Spleen (tissue), 11 donors: ENCODE measurements at regions not wholly inside any gene's neighbourhood (a gene's known extent, or its start where the extent isn't known, plus 50 kb on each side); places are given as distances from the start of the nearest gene placed in this dataset.
"Not testable (repeated sequence)": the region's sequence is repeated elsewhere in the genome, so short reads cannot be mapped to it uniquely, and the experiment has no call there.

Experiments used
- DNase-seq: peaks from one replicate; pipeline ENCODE4 v3.0.0-alpha.2; 2020
- H3K27ac ChIP-seq, 8 donors: fragments of 200-600 bp; sonication (generic) in 7 of 8; 1 replicate in 4 of 8; 2 replicates in 4 of 8; pipeline versions ENCODE4 v1.5.0 to v1.8.0; 2016 to 2021; ENCODE audit warnings: inconsistent platforms in 4 of 8, mild to moderate bottlenecking in 4 of 8, moderate library complexity in 1 of 8
- H3K27me3 ChIP-seq, 7 donors: fragments of 200-600 bp; sonication (generic) in 6 of 7; replicated peaks in 1 of 7; 1 replicate in 4 of 7; 2 replicates in 3 of 7; pipeline versions ENCODE4 v1.5.0 to v1.8.0; 2016 to 2021; ENCODE audit warnings: inconsistent platforms in 3 of 7, mild to moderate bottlenecking in 1 of 7
- H3K36me3 ChIP-seq, 6 donors: fragments of 200-600 bp; sonication (generic) in 5 of 6; 1 replicate in 4 of 6; 2 replicates in 2 of 6; pipeline versions ENCODE4 v1.5.0 to v1.8.0; 2016 to 2021; ENCODE audit warnings: inconsistent platforms in 2 of 6
- H3K4me1 ChIP-seq, 6 donors: fragments of 200-600 bp; sonication (generic) in 5 of 6; 1 replicate in 3 of 6; 2 replicates in 3 of 6; pipeline versions ENCODE4 v1.5.0 to v1.8.0; 2016 to 2021; ENCODE audit warnings: inconsistent platforms in 3 of 6
- H3K4me3 ChIP-seq, 8 donors: fragments of 200-600 bp; sonication (generic) in 7 of 8; 1 replicate in 4 of 8; 2 replicates in 4 of 8; pipeline versions ENCODE4 v1.5.0 to v1.8.0; 2016 to 2021; ENCODE audit warnings: inconsistent platforms in 4 of 8, mild to moderate bottlenecking in 4 of 8, moderate library complexity in 2 of 8
- H3K9me3 ChIP-seq, 8 donors: fragments of 200-600 bp; sonication (generic) in 7 of 8; 1 replicate in 4 of 8; 2 replicates in 4 of 8; pipeline versions ENCODE4 v1.5.0 to v1.8.0; 2016 to 2021; ENCODE audit warnings: inconsistent platforms in 4 of 8
- POLR2A ChIP-seq, 3 donors: fragments of 450-650 bp; IDR thresholded peaks; one replicate each; pipeline ENCODE4 v1.5.1; 2017; ENCODE audit warnings: antibody characterized with exemption in 3 of 3, mild to moderate bottlenecking in 1 of 3
- POLR2AphosphoS5 ChIP-seq, 3 donors: sonication (generic); formaldehyde crosslinking; IDR thresholded peaks; one replicate each; pipeline ENCODE4 v1.5.1; 2017; ENCODE audit warnings: antibody characterized with exemption in 3 of 3
- WGBS, 5 donors: extraction: QIAGEN DNeasy Blood & Tissue Kit in 3 of 5; methylation state at CpG; one replicate each; pipeline versions ENCODE4 v1.1.5 to v1.1.7; 2013 to 2018; 5-methylcytosine and 5-hydroxymethylcytosine counted together
- intact Hi-C: fragments of 100-400 bp; cut with DNase I; formaldehyde crosslinking; loops from one replicate; pipeline ENCODE4 v1.15.0; 2023; ENCODE audit warnings: low total_unique reads
- TF ChIP-seq, protein P1 (sequence below), 11 experiments: fragments of 200-600 bp in 7 of 11; fragments of 450-650 bp in 4 of 11; sonication (generic) in 4 of 11; IDR thresholded peaks in 8 of 11; conservative IDR thresholded peaks in 3 of 11; 1 replicate in 7 of 11; 2 replicates in 4 of 11; pipeline versions ENCODE4 v1.4.0 to v1.8.0; 2016 to 2021; ENCODE audit warnings: antibody characterized with exemption in 11 of 11, inconsistent platforms in 4 of 11, mild to moderate bottlenecking in 1 of 11
- donor health status: healthy with polysubstance abuse.
- donor health status: DM: no; HTN: no; CAD: no; lungs with moderate emphysema.
- donor health status: DM: no; HTN: no; CAD: no.
- donor health status: Bipolar disorder and iron deficiency.
- donor health status: healthy.
- donor health status: DM: no; HTN: no; CAD: no.
- donor health status: DM: yes; HTN: yes; CAD: no.

DNA sequence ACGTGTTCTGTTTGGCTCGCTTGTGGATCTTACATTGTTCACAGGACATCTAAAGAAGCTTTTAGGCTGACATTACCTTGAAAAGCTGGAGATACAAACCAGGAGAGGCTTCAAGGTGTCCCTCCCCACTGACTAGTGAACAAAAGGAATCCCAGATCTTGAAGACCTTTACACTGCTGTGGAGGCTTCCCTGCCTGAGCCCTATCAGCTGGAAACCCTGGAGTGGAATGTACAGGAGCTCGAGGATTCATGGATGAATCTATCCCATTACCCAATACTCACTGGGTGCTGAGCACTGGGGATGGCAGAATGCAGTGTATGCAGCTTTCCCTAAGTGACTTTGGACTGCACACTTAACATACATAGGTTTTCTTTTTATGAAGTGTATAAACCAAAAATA is 82.3 kb upstream of the MFGE8 start:
- Histone ChIP-seq H3K4me1 (no peaks in the 10 kb centered on the region), H3K9me3 (no peaks in the 10 kb centered on the region), H3K27ac (no peak overlapping the region), H3K4me3 (no peak overlapping the region), H3K27me3 (peaks cover 0 to 21% (median 0%) of the 10 kb centered on the region in 7 donors), H3K36me3 (no peaks in the 10 kb centered on the region)
- no peak for DNase-seq
- TF ChIP-seq, protein P1, sequence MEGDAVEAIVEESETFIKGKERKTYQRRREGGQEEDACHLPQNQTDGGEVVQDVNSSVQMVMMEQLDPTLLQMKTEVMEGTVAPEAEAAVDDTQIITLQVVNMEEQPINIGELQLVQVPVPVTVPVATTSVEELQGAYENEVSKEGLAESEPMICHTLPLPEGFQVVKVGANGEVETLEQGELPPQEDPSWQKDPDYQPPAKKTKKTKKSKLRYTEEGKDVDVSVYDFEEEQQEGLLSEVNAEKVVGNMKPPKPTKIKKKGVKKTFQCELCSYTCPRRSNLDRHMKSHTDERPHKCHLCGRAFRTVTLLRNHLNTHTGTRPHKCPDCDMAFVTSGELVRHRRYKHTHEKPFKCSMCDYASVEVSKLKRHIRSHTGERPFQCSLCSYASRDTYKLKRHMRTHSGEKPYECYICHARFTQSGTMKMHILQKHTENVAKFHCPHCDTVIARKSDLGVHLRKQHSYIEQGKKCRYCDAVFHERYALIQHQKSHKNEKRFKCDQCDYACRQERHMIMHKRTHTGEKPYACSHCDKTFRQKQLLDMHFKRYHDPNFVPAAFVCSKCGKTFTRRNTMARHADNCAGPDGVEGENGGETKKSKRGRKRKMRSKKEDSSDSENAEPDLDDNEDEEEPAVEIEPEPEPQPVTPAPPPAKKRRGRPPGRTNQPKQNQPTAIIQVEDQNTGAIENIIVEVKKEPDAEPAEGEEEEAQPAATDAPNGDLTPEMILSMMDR (IDR thresholded peaks at IDR 0.05 in 8 of 11, conservative IDR thresholded peaks at IDR 0.05 in 3 of 11): no peak
- no peak for TF ChIP-seq POLR2A (IDR thresholded peaks at IDR 0.05)
- WGBS, 5 donors: 56 to 83% (median 76%) methylated on average over 3 of the region's 3 CpGs
- intact Hi-C loops: no loop called here

DNA sequence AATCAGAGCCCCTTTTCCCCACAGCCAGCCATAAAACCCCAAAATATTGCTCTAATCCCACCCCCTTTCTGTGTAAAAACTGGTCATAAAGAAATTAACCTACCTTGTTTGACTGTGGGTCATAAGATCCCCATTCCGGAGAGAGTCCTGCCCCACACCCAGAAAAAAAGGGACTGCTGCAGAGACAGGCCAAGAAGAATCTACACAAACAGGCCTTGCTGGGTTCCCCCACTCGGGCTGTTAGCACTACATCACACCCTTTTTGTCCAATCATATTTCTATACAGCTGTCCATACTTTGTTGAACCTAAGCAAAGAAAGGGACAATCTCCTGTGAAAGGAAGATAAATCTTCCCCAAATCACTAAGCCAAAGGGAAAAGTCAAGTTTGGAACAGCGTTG is 84.4 kb upstream of the MFGE8 start:
- intact Hi-C loops: no loop called here
- Histone ChIP-seq H3K4me1 (peaks cover 0 to 4% (median 0%) of the 10 kb centered on the region in 6 donors), H3K36me3 (no peaks in the 10 kb centered on the region), H3K27me3 (peaks cover 0 to 9% (median 0%) of the 10 kb centered on the region in 7 donors), H3K4me3 (no peak overlapping the region), H3K27ac (no peak overlapping the region), H3K9me3 (no peaks in the 10 kb centered on the region)
- no peak for TF ChIP-seq POLR2A (IDR thresholded peaks at IDR 0.05)
- no peak for TF ChIP-seq POLR2AphosphoS5 (IDR thresholded peaks at IDR 0.05)
- TF ChIP-seq, protein P1 (IDR thresholded peaks at IDR 0.05 in 8 of 11, conservative IDR thresholded peaks at IDR 0.05 in 3 of 11): no peak
- 84 to 97% (median 91%) methylated on average over 3 of the region's 3 CpGs for whole genome bisulfite sequencing, 5 donors
- DNase-seq: no peak

DNA sequence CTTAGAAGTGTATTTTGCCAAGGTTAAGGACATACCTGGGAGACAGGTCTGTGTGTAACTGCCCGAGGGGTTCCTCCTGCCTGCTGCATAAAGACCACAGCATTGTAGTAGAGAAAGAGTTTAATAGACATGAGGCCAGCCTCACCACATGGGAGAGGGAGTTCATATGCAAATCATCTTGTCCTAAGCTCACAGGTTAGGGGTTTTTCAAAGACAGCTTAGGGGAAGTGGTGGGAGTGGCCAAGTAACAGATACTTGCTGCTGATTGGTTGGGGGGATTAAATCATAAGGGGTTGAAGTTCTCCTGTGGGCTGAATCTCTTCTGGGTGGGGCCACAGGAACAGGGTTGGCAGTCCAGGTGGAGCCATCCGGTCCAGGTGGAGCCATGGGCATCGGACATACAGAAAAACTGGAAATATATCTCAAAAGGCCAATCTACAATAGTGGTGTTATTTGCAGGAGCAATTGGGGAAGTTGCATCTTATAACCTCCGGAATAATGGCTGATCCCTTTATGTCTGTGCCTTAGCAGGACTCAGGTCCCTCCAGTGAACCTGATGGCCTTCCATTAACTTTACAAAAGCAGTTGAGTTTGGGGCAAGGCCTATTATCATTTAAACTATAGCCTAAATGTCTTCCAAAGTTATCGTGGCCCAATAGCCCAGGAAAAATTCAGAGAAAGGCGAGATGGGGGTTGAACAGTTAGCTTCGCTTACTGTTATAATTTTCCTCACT is 86.0 kb upstream of the MFGE8 start:
- TF ChIP-seq POLR2AphosphoS5 (IDR thresholded peaks at IDR 0.05) (no peak), POLR2A (IDR thresholded peaks at IDR 0.05) (no peak)
- TF ChIP-seq, protein P1 (IDR thresholded peaks at IDR 0.05 in 8 of 11, conservative IDR thresholded peaks at IDR 0.05 in 3 of 11): no peak
- Histone ChIP-seq H3K27ac (no peak overlapping the region), H3K9me3 (no peaks in the 10 kb centered on the region), H3K27me3 (peaks cover 0 to 9% (median 0%) of the 10 kb centered on the region in 7 donors), H3K4me3 (no peak overlapping the region), H3K4me1 (peaks cover 0 to 4% (median 0%) of the 10 kb centered on the region in 6 donors), H3K36me3 (no peaks in the 10 kb centered on the region)
- no peak for DNase-seq
- WGBS, 5 donors: 82 to 92% (median 88%) methylated on average over 7 of the region's 7 CpGs
- intact Hi-C loops: no loop called here

DNA sequence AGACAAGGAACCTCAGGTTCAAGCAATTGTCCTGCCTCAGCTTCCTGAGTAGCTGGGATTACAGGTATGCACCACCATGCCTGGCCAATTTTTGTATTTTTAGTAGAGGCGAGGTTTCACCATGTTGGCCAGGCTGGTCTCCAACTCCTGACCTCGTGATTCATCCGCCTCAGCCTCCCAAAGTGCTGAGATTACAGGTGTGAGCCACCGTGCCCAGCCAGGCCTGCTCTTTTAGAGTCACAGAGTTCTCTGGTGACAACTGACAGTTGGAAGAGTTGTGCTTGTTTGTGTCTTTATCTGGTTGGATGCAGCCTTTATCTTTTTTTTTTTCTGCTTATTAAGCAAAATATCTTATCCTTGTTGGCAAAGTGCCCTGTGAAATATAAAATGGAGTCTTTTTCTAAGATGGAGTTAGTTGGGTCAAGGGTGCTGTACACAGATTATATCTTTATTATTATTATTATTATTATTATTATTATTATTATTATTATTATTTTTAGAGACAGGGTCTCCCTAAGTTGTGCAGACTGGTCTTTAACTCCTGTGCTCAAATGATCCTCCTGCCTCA is 86.5 kb upstream of the ABHD2 start:
- 86 to 91% (median 88%) methylated on average over 4 of the region's 4 CpGs for WGBS, 5 donors
- DNase-seq, H3K27ac ChIP-seq, intact Hi-C loops, H3K9me3 ChIP-seq, H3K4me3 ChIP-seq, H3K4me1 ChIP-seq, H3K36me3 ChIP-seq: not testable (repeated sequence)
- peaks cover 0 to 11% (median 0%) of the 10 kb centered on the region in 7 donors for H3K27me3 ChIP-seq
